OCI-LY7 (cell line): ENCODE measurements at regions not wholly inside any gene's neighbourhood (a gene's known extent, or its start where the extent isn't known, plus 50 kb on each side); places are given as distances from the start of the nearest gene placed in this dataset.

Experiments used
- BruUV-seq: library from RNA; stranded (reverse); fragments of 400-500 nt; replicated peaks from 2 replicates; lab custom pipeline; 2021; lab: Mats Ljungman, UMichigan
- CTCF ChIA-PET: fragments of 300-600 bp; sonication (Branson Sonifier 250); formaldehyde crosslinking; loops from one replicate; lab custom pipeline; 2022; ENCODE audit warnings: antibody characterized with exemption; ENCODE audit not compliant: unreplicated experiment; lab: Charles Lee
- POLR2A ChIA-PET: fragments of 300-600 bp; sonication (Branson Sonifier 250); formaldehyde crosslinking; loops from one replicate; lab custom pipeline; 2022; ENCODE audit warnings: antibody characterized with exemption; lab: Charles Lee
- DNase-seq: peaks from one replicate; pipeline ENCODE4 v3.0.0-alpha.2; 2015; ENCODE audit warnings: low spot score
- H2AFZ ChIP-seq: fragments of 200-600 bp; sonication (generic), shearing (Covaris generic); 2 replicates; pipeline ENCODE4 v1.6.1; 2014; ENCODE audit warnings: mild to moderate bottlenecking, antibody characterized with exemption, low read length, moderate library complexity
- H3K27ac ChIP-seq: fragments of 200-600 bp; sonication (generic); 2 replicates; pipeline ENCODE4 v1.5.1; 2014; ENCODE audit warnings: mixed run types, low read depth, mild to moderate bottlenecking, moderate library complexity, low read length, inconsistent platforms; ENCODE audit not compliant: poor library complexity, severe bottlenecking
- H3K36me3 ChIP-seq: fragments of 200-600 bp; sonication (generic); 2 replicates; pipeline ENCODE4 v1.6.1; 2014; ENCODE audit warnings: mild to moderate bottlenecking, antibody characterized with exemption, low read length, moderate library complexity, mixed read lengths; ENCODE audit not compliant: insufficient read depth
- H3K4me1 ChIP-seq: fragments of 200-600 bp; sonication (generic); 2 replicates; pipeline ENCODE4 v1.5.1; 2014; ENCODE audit warnings: mild to moderate bottlenecking, low read length; ENCODE audit not compliant: insufficient read depth, poor library complexity, severe bottlenecking
- H3K4me2 ChIP-seq: fragments of 200-600 bp; sonication (generic); 2 replicates; pipeline ENCODE4 v1.6.1; 2014; ENCODE audit warnings: mild to moderate bottlenecking, low read length
- H3K4me3 ChIP-seq: fragments of 200-600 bp; sonication (generic); 2 replicates; pipeline ENCODE4 v1.5.1; 2014; ENCODE audit warnings: mild to moderate bottlenecking, low read depth, low read length; ENCODE audit not compliant: poor library complexity, severe bottlenecking
- H3K79me2 ChIP-seq: fragments of 200-600 bp; sonication (generic); 2 replicates; pipeline ENCODE4 v1.6.1; 2016; ENCODE audit warnings: low read depth, mild to moderate bottlenecking, low read length, moderate library complexity, mixed read lengths; ENCODE audit not compliant: insufficient read depth
- H3K9me2 ChIP-seq: fragments of 200-600 bp; sonication (generic); 2 replicates; pipeline ENCODE4 v1.6.1; 2016; ENCODE audit warnings: mild to moderate bottlenecking, low read length, mixed read lengths; ENCODE audit not compliant: insufficient read depth
- H3K9me3 ChIP-seq: fragments of 200-600 bp; sonication (generic); 2 replicates; pipeline ENCODE4 v1.6.1; 2014; ENCODE audit warnings: mild to moderate bottlenecking, mixed run types, low read length, mixed read lengths
- H4K20me1 ChIP-seq: fragments of 200-600 bp; sonication (generic); 2 replicates; pipeline ENCODE4 v1.6.1; 2014; ENCODE audit warnings: mild to moderate bottlenecking, antibody characterized with exemption, low read length, moderate library complexity, mixed read lengths; ENCODE audit not compliant: insufficient read depth
- CTCF ChIP-seq: fragments of 200-600 bp; sonication (generic); conservative IDR thresholded peaks from 2 replicates; pipeline ENCODE4 v1.5.1; 2014; ENCODE audit warnings: mild to moderate bottlenecking, antibody characterized with exemption, low read length, moderate library complexity, mixed read lengths
- EZH2phosphoT487 ChIP-seq: fragments of 200-600 bp; sonication (generic); IDR thresholded peaks from 2 replicates; pipeline ENCODE4 v1.6.1; 2018; ENCODE audit warnings: low read depth, borderline replicate concordance, mild to moderate bottlenecking, mixed run types, antibody characterized with exemption, low read length, moderate library complexity, mixed read lengths
- intact Hi-C: fragments of 100-400 bp; cut with micrococcal nuclease; formaldehyde crosslinking; loops from one replicate; pipeline ENCODE4 v1.10.0; 2022; ENCODE audit not compliant: unreplicated experiment

- CTCF ChIA-PET: no interaction called here
- DNase-seq: no peak
- POLR2A ChIA-PET: interaction anchor here (0.5 to 1.7 kb wide), 6 partner anchors 16 to 639 kb away, joined by 3 to 4 read pairs (median 3); no protein-coding TSS in a partner anchor
- no TSS peak for BruUV-seq
- Histone ChIP-seq H4K20me1 (no peaks in the 10 kb centered on the region), H3K9me3 (no peaks in the 10 kb centered on the region), H3K4me3 (no peak overlapping the region), H2AFZ (no peak overlapping the region), H3K9me2 (no peaks in the 10 kb centered on the region), H3K4me2 (no peak overlapping the region), H3K4me1 (no peaks in the 10 kb centered on the region), H3K79me2 (no peaks in the 10 kb centered on the region), H3K27ac (no peak overlapping the region), H3K36me3 (no peaks in the 10 kb centered on the region)
- intact Hi-C loops: no loop called here
- no peak for TF ChIP-seq CTCF
- TF ChIP-seq EZH2phosphoT487: no peak
Observed at GRCh38 chr6:134590004-134590403, 272.1 kb upstream of the SGK1 start.

- Histone ChIP-seq H2AFZ (no peak overlapping the region), H3K27ac (no peak overlapping the region), H3K9me3 (no peaks in the 10 kb centered on the region), H3K79me2 (no peaks in the 10 kb centered on the region), H3K4me1 (no peaks in the 10 kb centered on the region), H3K4me3 (no peak overlapping the region), H3K9me2 (no peaks in the 10 kb centered on the region), H3K4me2 (no peak overlapping the region), H4K20me1 (no peaks in the 10 kb centered on the region), H3K36me3 (no peaks in the 10 kb centered on the region)
- DNase-seq: no peak
- ChIA-PET CTCF (no interaction called here), POLR2A (interaction anchor here (1.0 to 1.7 kb wide), 4 partner anchors 16 to 126 kb away, joined by 3 to 4 read pairs (median 3); no protein-coding TSS in a partner anchor)
- no peak for TF ChIP-seq CTCF
- no peak for TF ChIP-seq EZH2phosphoT487
- intact Hi-C loops: no loop called here
- no TSS peak for BruUV-seq
Observed at GRCh38 chr6:134589512-134589911, 271.6 kb upstream of the SGK1 start.

- BruUV-seq: no TSS peak
- POLR2A ChIA-PET: interaction anchor here (0.6 to 1.7 kb wide), 5 partner anchors 17 to 309 kb away, joined by 3 to 5 read pairs (median 4); no protein-coding TSS in a partner anchor
Observed at GRCh38 chr6:134588267-134588666, 270.4 kb upstream of the SGK1 start.

More at GRCh38 chr6:134588267-134588666, 270.4 kb upstream of the SGK1 start:
- H3K4me2 ChIP-seq: no peak overlapping the region
- no peaks in the 10 kb centered on the region for H3K79me2 ChIP-seq
- no peaks in the 10 kb centered on the region for H3K36me3 ChIP-seq
- no peaks in the 10 kb centered on the region for H4K20me1 ChIP-seq
- no peak for TF ChIP-seq EZH2phosphoT487
- TF ChIP-seq CTCF: no peak
- H3K4me1 ChIP-seq: no peaks in the 10 kb centered on the region
- no peak for DNase-seq
- H2AFZ ChIP-seq: no peak overlapping the region
- CTCF ChIA-PET: no interaction called here
- H3K27ac ChIP-seq: no peak overlapping the region
- no peak overlapping the region for H3K4me3 ChIP-seq
- H3K9me2 ChIP-seq: no peaks in the 10 kb centered on the region
- H3K9me3 ChIP-seq: no peaks in the 10 kb centered on the region
- intact Hi-C loops: no loop called here
